ENCODE measurements at regions not wholly inside any gene's neighbourhood (a gene's known extent, or its start where the extent isn't known, plus 50 kb on each side); places are given as distances from the start of the nearest gene placed in this dataset.
"Not testable (repeated sequence)": the region's sequence is repeated elsewhere in the genome, so short reads cannot be mapped to it uniquely, and the experiment has no call there.

- no peak for DNase-seq
Observed at GRCh38 chr1:45258059-45258650, 51.8 kb upstream of the ZSWIM5 start.

- no peak for DNase-seq
Observed at GRCh38 chr1:45259053-45259452, 52.6 kb upstream of the ZSWIM5 start.

- no peak for DNase-seq
Observed at GRCh38 chr1:45260244-45260643, 53.8 kb upstream of the ZSWIM5 start.

- DNase-seq, result no peak
Observed at GRCh38 chr1:45263132-45263531, 56.7 kb upstream of the ZSWIM5 start.

GRCh38 chr1:45265244-45265643 lies 58.8 kb upstream of the ZSWIM5 start:
- DNase-seq, result no peak

- DNase-seq, result peak; percentile 51
Observed at GRCh38 chr1:45266151-45266801, 59.9 kb upstream of the ZSWIM5 start.

- DNase-seq, result not testable (repeated sequence)
Observed at GRCh38 chr1:45268310-45268709, 58.4 kb upstream of the HPDL start.

- not testable (repeated sequence) for DNase-seq
Observed at GRCh38 chr1:45272267-45272666, 54.4 kb upstream of the HPDL start.

GRCh38 chr1:45272913-45273371 lies 53.8 kb upstream of the HPDL start:
- DNase-seq, result no peak

GRCh38 chr1:45275054-45275453 lies 51.6 kb upstream of the HPDL start:
- no peak for DNase-seq
